Endothelial cell of umbilical vein (primary cell): ENCODE measurements at regions not wholly inside any gene's neighbourhood (a gene's known extent, or its start where the extent isn't known, plus 50 kb on each side); places are given as distances from the start of the nearest gene placed in this dataset.

Experiments
- BruUV-seq: library from RNA; stranded (reverse); fragments of 400-500 nt; replicated peaks from 2 replicates; lab custom pipeline; 2021; lab: Mats Ljungman, UMichigan
- CTCF ChIA-PET: fragments of 300-600, 350-600 bp; sonication (Branson Sonifier 250); formaldehyde crosslinking; loops from one replicate; lab custom pipeline; 2021; ENCODE audit warnings: antibody characterized with exemption, inconsistent platforms; lab: Charles Lee
- POLR2A ChIA-PET: fragments of 300-600, 350-600 bp; sonication (Branson Sonifier 250); formaldehyde crosslinking; loops from one replicate; lab custom pipeline; 2021; ENCODE audit warnings: antibody characterized with exemption, inconsistent platforms; lab: Charles Lee
- DNase-seq: peaks from one replicate; pipeline ENCODE4 v3.0.0-alpha.2; 2011; ENCODE audit warnings: low read depth, low spot score
- FAIRE-seq: peaks from 2 replicates; lab custom pipeline; 2011; peaks lifted over from hg19 to GRCh38; lab: Jason Lieb, UNC
- H2AFZ ChIP-seq: 2 replicates; pipeline ENCODE4 v1.6.0; 2012; ENCODE audit warnings: low read depth, low read length, control low read depth, inconsistent platforms
- H3K27ac ChIP-seq: 2 replicates; pipeline ENCODE4 v1.5.1; 2011; ENCODE audit warnings: low read depth, mild to moderate bottlenecking, control low read depth, low read length, moderate library complexity; ENCODE audit not compliant: insufficient read depth
- H3K27me3 ChIP-seq, 2 experiments: 2 replicates each; pipeline versions ENCODE4 v1.6.0 to v1.6.1; 2011; ENCODE audit warnings: low read length in 2 of 2, mixed read lengths in 1 of 2; ENCODE audit not compliant: control insufficient read depth in 2 of 2, insufficient read depth in 2 of 2
- H3K36me3 ChIP-seq, 2 experiments: 2 replicates in 1 of 2; 3 replicates in 1 of 2; pipeline ENCODE4 v1.5.1; 2011; ENCODE audit warnings: low read length in 2 of 2, mild to moderate bottlenecking in 1 of 2, moderate library complexity in 1 of 2; ENCODE audit not compliant: control insufficient read depth in 2 of 2, insufficient read depth in 2 of 2; ENCODE audit errors: extremely low read depth in 1 of 2
- H3K4me1 ChIP-seq: 3 replicates; pipeline ENCODE4 v1.5.1; 2011; ENCODE audit warnings: mild to moderate bottlenecking, low read length; ENCODE audit not compliant: control insufficient read depth, insufficient read depth; ENCODE audit errors: extremely low read depth
- H3K4me2 ChIP-seq: 2 replicates; pipeline ENCODE4 v1.6.1; 2011; ENCODE audit warnings: low read length, control low read depth, mixed read lengths; ENCODE audit not compliant: insufficient read depth
- H3K4me3 ChIP-seq, 3 experiments: fragments of 200-600 bp in 1 of 3; sonication (generic), shearing (Covaris generic) in 1 of 3; replicated peaks in 1 of 3; 2 replicates each; pipeline ENCODE4 v1.5.1; 2011 to 2016; ENCODE audit warnings: control low read depth in 3 of 3, low read length in 3 of 3, mild to moderate bottlenecking in 2 of 3, inconsistent platforms in 1 of 3, low read depth in 1 of 3, moderate library complexity in 1 of 3; ENCODE audit not compliant: insufficient read depth in 1 of 3
- H3K79me2 ChIP-seq: 2 replicates; pipeline ENCODE4 v1.6.0; 2012; ENCODE audit warnings: low read length, inconsistent platforms; ENCODE audit not compliant: control insufficient read depth, insufficient read depth
- H3K9ac ChIP-seq: replicated peaks from 2 replicates; pipeline ENCODE3; 2011; ENCODE audit warnings: low read length, control low read depth; ENCODE audit not compliant: insufficient read depth; ENCODE audit errors: extremely low read depth
- H3K9me1 ChIP-seq: replicated peaks from 3 replicates; pipeline ENCODE4 v1.6.0; 2011; ENCODE audit warnings: mild to moderate bottlenecking, low read length; ENCODE audit not compliant: control insufficient read depth, insufficient read depth; ENCODE audit errors: extremely low read depth
- H3K9me3 ChIP-seq: replicated peaks from 2 replicates; pipeline ENCODE4 v1.5.1; 2012; ENCODE audit warnings: low read length, inconsistent platforms; ENCODE audit not compliant: control insufficient read depth, insufficient read depth
- H4K20me1 ChIP-seq: replicated peaks from 2 replicates; pipeline ENCODE3; 2011; ENCODE audit warnings: mild to moderate bottlenecking, low read length; ENCODE audit not compliant: control insufficient read depth, insufficient read depth; ENCODE audit errors: extremely low read depth
- GATA2 ChIP-seq: IDR thresholded peaks from 2 replicates; pipeline ENCODE4 v1.7.0; 2011; ENCODE audit warnings: low read depth, mild to moderate bottlenecking, moderate library complexity, mixed read lengths, low read length; ENCODE audit not compliant: insufficient read length, insufficient read depth
- MYC ChIP-seq: IDR thresholded peaks from one replicate; pipeline ENCODE4 v1.6.1; 2011; ENCODE audit warnings: mild to moderate bottlenecking, low read depth, low read length
- dilution Hi-C: fragments of 300-500 bp; cut with MboI; formaldehyde crosslinking; loops from one replicate; pipeline ENCODE4 v1.15.0; 2019; ENCODE audit warnings: low sequenced_read_pairs; ENCODE audit not compliant: extremely low pct_ligation_motif_present
- intact Hi-C: fragments of 100-400 bp; cut with micrococcal nuclease; formaldehyde crosslinking; loops from one replicate; pipeline ENCODE4 v1.10.0; 2022
- TF ChIP-seq, protein P1 (sequence below), 2 donors: IDR thresholded peaks; 1 replicate in 1 of 2; 2 replicates in 1 of 2; pipeline ENCODE4 v1.5.1; 2011; ENCODE audit warnings: low read length in 2 of 2, mild to moderate bottlenecking in 2 of 2, moderate library complexity in 2 of 2, control low read depth in 1 of 2, inconsistent platforms in 1 of 2, low read depth in 1 of 2; ENCODE audit not compliant: insufficient read depth in 1 of 2; ENCODE audit errors: extremely low read depth in 1 of 2

DNA sequence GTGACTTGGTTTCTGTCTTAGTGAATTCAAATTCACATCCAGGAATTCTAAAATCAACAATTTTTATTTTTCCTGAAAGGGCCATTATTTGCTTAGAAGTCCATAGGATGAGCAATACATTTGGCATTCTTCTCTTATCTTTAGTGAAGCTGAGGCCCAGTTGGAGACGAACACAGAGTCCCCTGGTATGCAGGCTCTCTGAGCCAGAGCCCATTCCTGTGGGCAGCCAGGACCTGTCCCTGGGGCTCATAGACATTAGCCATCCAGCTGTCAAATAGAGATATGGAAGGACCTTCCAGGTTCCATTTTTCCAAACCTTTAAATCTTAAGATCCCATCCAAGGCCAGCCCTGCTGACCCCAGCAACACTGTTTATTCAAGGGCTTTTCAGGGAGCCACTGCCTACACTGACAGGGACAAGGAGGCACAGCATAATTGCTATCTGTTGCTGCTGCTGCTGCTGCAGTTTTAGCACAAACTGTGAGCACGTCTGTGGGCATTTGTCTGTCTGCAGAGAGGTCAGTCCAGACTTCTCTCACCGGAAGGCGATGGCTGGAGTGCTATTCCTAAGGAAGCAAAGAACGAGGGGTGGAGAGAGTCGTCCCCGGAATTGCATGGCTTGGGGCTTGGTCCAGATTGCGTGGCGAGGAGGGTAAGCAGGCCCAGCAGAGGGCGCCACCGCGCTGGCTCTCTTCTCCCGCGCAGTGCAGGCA is 639.0 kb downstream of the CCDC171 start:
- Histone ChIP-seq H3K9me3 (no peaks in the 10 kb centered on the region), H3K4me1 (peaks cover 5% of the 10 kb centered on the region), H3K9me1 (no peaks in the 10 kb centered on the region), H3K4me3 (no peak overlapping the region), H3K79me2 (no peaks in the 10 kb centered on the region), H3K9ac (no peak overlapping the region), H3K27me3 (no peaks in the 10 kb centered on the region), H3K27ac (no peak overlapping the region), H4K20me1 (no peaks in the 10 kb centered on the region), H2AFZ (peak overlapping the region; percentile 99), H3K4me2 (peak overlapping the region; percentile 57), H3K36me3 (no peaks in the 10 kb centered on the region)
- dilution Hi-C loops (no loop called here), intact Hi-C loops (loop anchor here (1.0 to 10.0 kb wide), 12 partner anchors 173 to 1271 kb away; partner anchors contain the start of gene BNC2)
- peak; percentile 60 for DNase-seq
- no TSS peak for BruUV-seq
- CTCF ChIA-PET = interaction anchor here (1.2 to 1.8 kb wide), 2 partner anchors 22 to 534 kb away, joined by 3 to 6 read pairs; no protein-coding TSS in a partner anchor
- TF ChIP-seq GATA2 (no peak), MYC (no peak)
- TF ChIP-seq, protein P1, sequence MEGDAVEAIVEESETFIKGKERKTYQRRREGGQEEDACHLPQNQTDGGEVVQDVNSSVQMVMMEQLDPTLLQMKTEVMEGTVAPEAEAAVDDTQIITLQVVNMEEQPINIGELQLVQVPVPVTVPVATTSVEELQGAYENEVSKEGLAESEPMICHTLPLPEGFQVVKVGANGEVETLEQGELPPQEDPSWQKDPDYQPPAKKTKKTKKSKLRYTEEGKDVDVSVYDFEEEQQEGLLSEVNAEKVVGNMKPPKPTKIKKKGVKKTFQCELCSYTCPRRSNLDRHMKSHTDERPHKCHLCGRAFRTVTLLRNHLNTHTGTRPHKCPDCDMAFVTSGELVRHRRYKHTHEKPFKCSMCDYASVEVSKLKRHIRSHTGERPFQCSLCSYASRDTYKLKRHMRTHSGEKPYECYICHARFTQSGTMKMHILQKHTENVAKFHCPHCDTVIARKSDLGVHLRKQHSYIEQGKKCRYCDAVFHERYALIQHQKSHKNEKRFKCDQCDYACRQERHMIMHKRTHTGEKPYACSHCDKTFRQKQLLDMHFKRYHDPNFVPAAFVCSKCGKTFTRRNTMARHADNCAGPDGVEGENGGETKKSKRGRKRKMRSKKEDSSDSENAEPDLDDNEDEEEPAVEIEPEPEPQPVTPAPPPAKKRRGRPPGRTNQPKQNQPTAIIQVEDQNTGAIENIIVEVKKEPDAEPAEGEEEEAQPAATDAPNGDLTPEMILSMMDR (IDR thresholded peaks at IDR 0.05; ENCODE audit: extremely low read depth in 1 of 2, insufficient read depth in 1 of 2, low read depth in 1 of 2, low read length in 2 of 2) = peak; percentile 79 to 95
- POLR2A ChIA-PET = no interaction called here
- peak; percentile 92 for FAIRE-seq
